GM19468 (cell line): ENCODE measurements at regions not wholly inside any gene's neighbourhood (a gene's known extent, or its start where the extent isn't known, plus 50 kb on each side); places are given as distances from the start of the nearest gene placed in this dataset.

Source experiments
- ATAC-seq: cut with Tn5 transposase; IDR thresholded peaks from one replicate; pipeline ENCODE4 v1.9.1; 2021; ENCODE audit warnings: mild to moderate bottlenecking, moderate library complexity, moderate number of reproducible peaks; ENCODE audit not compliant: unreplicated experiment; ENCODE audit errors: extremely low read depth

DNA sequence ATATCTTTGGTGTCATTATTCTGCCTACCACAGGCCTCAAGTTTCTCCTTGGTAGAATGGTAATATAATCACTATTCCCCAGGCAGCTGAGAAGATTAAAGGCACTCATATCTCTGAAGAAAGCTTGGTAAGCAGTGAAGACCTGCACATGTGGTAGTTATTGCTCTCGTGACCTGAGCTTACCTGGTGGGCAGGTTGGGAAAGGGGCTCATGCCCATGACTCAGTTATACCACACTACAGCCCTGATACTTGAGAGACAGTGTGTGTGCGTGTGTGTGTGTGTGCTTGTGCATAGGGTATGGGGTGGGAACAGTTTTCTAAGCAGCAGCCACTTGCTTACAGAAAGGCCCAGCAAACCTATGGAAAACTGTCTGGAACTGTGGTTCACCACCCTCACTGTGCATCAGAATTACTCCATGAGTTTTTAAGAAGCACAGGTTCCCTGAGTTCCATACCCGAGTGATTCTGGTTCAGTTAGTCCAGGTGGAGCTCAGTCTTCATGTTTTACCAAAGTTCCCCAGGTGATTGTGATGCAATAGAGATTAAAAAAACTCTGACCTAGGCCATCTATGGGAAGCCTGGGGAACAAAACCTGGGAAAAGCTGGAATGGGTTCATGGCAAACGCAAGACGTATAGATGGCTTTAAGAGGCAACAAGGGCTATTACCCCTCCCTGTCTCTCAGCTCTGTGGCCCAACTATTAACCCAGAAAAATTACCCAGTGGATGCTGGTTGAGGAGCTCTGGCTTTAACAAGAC, 79.0 kb upstream of the ZBED5 start:
- no peak for ATAC-seq

GRCh38 chr11:10935015-10935559, 77.2 kb upstream of the ZBED5 start:
- ATAC-seq, result no peak

DNA sequence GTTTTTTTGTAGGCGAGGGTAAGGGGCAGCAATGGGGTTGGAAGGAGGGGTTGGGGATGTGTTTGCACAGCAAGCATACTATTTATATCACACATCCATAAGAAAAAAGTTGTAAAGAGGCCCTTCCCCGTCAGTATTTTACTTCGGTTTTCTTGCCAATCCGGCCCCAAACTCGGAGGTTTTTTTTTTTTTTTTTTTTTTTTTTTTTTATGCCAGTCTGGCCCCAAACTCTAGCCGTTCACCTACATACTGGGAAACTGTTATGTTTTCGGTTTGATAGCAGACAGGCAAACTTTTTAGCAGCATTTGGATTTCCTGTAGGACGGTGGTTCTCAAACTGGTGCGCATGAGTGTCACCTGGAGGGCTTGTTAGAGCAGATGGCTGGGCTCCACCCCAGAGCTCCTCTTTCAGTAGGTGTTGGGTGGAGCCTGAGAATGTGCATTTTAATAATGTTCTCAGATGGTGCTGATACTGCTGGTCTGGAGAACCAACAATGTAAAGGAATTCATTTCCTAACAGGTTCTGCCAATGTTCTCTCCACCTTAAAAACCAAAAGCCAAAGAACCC, 76.5 kb upstream of the ZBED5 start:
- ATAC-seq, result no peak

DNA sequence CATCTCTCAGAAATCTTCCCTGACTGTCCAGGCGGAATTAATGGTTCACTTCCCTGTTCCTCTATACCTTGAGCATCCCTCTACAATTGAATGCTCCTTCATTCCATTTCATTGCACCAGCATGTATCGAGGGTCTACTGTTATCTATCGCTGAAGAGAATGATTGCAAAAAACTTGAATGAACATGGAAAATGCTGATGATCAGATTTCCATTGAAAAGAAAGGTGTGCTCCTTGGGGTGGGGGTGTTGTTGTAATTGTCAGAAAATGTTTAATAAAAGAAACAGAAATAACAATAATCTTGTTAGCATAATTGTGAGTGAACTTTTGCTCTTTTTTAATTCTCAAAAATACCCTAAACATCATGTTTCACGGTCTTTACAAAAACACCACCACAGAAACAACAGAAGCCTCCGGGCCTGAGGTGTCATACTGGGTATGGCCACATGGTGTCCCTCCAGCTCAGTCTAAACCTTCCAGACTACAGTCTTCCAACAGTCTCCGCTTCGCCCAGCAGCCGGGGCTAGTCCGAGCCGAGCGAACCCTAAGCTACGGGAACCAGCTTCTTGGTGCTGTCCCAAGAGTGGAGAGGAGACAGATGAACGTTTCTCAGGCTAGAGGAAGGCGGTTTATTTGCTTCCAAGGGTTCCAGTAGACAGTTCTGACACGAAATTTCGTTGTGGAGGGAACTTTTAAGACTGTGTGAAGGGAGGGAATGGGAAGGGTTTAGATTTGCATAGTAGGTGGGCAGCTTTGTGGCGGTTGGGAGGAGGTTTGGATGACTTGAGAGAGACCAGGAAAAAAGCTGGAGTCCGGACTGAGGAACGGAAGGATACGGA, 75.8 kb upstream of the ZBED5 start:
- peak; percentile 73 for ATAC-seq

GRCh38 chr11:10932976-10933375, 75.1 kb upstream of the ZBED5 start:
- ATAC-seq, result no peak

GRCh38 chr11:10931761-10932670, 74.2 kb upstream of the ZBED5 start:
- ATAC-seq, result no peak

DNA sequence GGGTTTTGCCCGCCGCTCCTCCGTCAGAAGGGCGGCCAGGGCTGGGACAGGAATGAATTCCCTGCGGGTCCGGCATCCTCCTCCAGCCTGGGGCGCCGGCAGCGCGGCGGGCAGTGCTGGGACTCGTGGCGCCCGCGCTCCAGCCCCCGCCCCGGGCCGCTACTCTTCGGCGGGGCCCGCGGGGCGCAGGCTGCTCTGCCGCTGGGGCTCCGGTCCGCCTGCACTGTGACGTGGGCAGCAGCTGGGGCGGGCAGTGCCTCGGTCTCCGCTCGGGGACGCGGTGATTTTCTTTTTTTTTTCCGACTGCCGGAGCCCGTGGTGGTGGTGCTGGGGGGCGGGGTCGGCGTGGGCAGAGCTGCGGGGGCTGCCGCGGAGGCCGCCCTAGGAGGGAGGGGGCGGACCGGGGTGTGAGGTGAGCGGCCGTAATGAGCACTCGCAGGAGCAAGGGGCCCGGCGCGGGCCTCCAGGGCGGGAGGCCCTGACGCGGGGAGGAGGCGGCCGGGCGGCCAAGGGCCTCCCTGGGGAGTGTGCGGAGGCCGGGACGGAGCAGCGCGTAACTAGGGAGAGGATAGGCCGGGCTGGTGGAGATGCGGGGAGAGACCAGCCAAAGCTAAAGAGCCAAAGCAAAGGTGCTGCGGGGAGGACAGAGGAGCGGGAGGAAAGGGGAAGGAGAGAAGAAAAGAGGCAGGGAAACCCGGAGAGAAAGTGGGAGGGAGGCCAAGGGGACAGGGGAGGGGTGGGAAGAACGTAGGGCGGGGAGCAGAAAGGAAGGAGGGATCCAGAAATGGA, 73.3 kb upstream of the ZBED5 start:
- no peak for ATAC-seq

DNA sequence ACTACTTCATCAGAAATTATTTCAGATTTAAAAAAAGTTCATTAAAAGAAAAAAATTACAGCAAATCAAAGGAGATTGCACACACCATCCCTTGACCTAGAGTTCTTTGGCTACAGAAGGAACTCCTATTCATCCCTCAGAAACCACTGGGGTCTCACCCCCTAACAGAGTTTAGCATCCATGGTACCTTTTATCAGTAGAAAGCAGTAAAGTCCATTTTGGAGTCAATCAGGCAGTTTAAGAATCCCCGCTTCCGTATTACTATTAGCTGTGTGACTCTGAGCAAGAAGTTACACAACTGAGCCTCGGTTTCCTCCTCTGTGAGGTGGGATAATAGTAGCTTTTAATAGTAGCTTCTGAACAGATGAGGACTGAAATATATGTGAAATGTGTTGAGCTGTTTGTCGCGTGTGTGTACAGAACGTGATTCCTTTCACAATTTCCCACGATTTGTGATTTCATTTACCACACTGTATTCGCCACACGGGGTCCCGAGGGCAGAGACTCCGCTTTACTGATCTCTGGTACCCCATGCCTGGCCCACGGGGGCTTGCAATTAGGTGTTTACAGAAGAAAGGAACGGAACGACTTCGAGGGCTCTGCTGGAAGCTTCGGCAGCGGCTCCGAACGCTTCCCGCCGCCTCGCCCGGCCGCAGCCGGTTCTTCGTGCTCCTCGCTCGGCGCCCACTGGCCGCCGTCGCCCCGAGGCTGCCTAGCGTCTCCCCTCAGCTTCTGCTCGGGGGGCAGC, 72.5 kb upstream of the ZBED5 start:
- no peak for ATAC-seq

GRCh38 chr11:10927538-10927937, 69.7 kb upstream of the ZBED5 start:
- no peak for ATAC-seq

DNA sequence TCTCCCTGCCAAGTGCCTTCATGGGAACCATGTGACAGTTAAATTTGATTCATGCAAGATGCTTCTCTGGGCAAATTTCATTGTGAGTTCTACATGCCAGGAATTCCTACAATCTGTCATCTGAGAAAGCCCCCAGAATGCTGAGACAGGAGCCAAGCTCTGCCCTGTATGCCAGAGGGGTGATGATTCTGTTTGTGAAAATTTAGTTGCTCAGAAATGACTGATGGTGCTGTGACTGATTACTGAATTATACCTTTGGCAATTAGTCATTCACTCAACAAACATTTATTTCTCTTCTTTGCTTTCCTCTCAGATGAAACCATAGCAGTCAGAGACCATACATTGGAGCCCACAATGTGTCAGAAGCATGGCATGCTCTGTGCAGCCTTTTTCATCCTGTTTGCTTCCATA, 69.0 kb upstream of the ZBED5 start:
- ATAC-seq, result no peak

DNA sequence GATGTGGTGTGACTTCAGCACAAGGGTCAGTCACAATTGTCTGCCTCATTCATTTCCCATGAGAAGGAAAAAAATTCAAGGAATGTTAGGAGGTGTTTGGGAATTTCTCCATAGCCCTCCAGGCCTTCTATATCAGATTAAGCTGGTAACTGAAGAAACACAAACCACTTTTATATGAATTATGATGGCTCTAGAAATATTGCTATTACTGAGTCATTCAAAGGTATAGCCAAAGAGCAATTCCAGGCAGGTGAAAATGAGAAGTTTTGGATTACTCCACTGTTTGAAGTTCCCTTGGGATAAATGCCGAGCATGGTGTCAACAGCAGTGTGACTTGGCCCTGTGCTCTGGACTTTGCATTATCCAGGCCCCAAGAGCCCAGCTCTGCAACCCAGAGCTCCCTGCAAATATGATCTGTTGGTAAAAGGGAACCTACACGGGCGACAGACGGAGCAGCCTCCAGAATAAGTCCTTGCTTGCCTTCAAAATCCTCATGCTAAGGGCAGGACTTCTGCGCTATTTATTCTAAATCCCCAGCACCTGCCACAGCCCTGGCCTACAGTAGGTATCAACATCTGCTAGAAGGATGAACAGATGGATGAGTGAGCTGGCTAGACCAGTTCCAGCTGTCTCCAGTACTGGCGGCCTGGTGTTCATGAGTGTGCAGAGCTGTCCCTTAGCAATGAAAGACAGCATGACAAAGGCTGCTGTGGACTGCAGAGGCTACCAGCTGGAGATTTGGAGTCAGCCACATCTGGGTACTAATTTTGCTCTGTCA, 67.5 kb upstream of the ZBED5 start:
- no peak for ATAC-seq

DNA sequence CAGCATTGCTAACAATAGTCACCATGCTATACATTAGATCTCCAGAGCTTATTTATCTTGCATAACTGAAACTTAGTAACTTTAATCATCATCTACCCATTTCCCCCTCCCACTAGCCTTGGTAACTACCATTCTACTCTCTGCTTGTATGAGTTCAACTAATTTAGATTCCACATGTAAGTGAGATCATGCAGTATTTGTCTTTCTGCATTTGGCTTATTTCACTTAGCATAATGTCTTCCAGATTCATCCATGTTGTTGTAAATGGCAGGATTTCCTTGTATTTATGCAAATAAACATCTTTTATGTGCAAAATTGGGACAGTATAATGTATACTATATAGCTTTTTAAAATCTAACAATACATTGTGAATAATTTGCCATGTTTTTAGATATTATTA, 66.0 kb upstream of the ZBED5 start:
- no peak for ATAC-seq

DNA sequence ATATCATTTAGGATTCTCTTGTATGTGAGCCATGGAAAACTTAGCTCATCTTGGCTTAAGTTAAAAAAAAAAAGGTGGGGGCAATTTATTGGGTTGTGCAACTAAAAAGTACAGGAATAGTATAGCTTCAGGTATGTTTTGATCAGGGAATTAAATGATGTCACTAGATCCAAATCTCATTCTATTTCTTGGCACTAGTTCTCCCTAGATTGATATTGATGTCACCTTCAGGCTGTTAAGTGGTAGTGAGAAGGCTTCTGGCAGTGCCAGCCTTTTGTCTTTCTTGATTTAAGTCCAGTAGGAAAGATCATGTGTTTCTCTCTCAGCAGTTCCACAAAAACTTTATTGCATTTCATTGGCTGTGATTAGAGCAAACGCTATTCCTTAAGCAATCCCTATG, 65.0 kb upstream of the ZBED5 start:
- no peak for ATAC-seq

- ATAC-seq, result no peak
These were observed 63.0 kb upstream of the ZBED5 start for GRCh38 chr11:10920875-10921274.

GRCh38 chr11:10920205-10920604, 62.4 kb upstream of the ZBED5 start:
- ATAC-seq, result no peak

- ATAC-seq, result no peak
These were observed 60.8 kb upstream of the ZBED5 start for GRCh38 chr11:10918698-10919097.

DNA sequence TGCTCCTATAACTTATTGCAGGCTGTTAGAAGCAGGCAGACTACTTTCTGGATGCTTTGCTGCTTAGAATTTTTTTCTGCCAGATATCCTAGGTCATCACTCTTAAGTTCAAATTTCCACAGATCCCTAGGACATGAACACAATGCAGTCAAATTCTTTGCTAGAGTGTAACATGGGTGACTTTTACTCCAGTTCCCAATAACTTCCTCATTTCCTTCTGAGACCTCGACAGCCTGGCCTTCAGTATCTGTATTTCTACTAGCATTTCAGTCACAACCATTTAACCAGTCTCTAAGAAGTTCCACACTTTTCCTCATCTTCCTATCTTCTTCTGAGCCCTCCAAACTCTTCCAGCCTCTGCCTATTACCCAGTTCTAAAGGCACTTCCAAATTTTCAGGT, 60.4 kb upstream of the ZBED5 start:
- no peak for ATAC-seq

DNA sequence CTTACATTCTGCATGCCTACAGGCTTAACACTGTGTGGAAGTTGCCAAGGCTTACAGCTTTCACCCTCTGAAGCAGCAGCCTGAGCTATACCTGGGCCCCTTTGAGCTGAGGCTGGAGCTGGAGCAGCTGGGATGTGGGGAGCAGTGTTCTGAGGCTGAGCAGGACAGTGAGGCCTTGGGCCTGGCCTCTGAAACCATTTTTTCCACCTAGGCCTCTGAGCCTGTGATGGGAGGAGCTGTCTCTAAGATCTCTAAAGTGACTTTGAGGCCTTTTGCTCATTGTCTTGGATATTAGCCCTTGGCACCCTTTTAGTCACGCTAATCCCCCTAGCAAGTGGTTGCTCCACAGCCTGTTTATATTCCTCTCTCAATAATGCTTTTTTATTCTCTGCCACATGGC, 59.9 kb upstream of the ZBED5 start:
- ATAC-seq, result no peak
